Midbrain (tissue), 1 donor: ENCODE measurements at regions not wholly inside any gene's neighbourhood (a gene's known extent, or its start where the extent isn't known, plus 50 kb on each side); places are given as distances from the start of the nearest gene placed in this dataset.

Experiments used
- DNase-seq: peaks from one replicate; lab custom pipeline; 2025; lab: John Stamatoyannopoulos, UW

DNA sequence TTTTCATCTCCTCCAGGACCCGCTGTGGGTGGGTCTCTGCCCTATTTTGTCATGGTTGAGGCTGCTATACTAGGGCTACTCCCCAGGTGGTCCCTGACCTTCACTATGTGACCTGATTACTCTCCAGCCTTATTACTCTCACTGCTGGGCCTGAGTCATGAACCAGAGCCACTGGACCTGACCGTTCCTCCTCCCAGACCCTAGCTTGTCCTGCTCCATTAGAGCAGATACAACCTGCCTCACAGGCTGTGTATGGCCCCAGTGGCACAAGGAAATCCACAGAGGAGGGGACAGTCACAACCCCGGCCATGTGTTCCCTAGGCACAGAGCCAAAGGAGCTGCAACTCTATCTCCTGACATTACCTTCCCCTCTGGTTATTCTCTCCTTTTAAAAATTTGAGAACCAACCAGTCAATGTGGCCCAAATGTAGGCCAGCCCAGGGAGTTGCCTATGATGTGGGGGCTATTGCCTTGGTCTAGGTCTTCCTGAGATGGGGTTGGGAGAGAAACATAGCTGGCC lies 96.0 kb upstream of the FSTL4 start:
- no peak for DNase-seq

DNA sequence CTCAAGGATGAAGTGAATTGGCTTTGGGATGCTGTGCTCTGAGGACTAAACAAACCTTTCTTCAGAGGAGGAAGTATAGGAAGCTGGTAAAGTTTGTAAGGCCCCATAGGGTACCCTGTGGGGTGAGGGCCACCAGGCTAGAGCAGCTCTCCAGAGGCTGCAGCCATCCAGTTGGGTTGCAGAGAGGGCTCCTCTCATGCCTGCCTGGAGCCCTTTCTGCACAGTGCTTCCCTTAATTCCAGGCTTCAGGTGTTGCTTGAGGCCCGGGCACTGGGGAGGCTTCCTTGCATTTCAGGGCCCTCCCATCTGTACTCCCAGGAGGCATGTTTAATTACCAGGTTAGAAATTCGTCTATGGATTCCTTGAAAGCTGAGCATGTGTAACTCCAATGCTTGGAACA lies 95.3 kb upstream of the FSTL4 start:
- no peak for DNase-seq

DNA sequence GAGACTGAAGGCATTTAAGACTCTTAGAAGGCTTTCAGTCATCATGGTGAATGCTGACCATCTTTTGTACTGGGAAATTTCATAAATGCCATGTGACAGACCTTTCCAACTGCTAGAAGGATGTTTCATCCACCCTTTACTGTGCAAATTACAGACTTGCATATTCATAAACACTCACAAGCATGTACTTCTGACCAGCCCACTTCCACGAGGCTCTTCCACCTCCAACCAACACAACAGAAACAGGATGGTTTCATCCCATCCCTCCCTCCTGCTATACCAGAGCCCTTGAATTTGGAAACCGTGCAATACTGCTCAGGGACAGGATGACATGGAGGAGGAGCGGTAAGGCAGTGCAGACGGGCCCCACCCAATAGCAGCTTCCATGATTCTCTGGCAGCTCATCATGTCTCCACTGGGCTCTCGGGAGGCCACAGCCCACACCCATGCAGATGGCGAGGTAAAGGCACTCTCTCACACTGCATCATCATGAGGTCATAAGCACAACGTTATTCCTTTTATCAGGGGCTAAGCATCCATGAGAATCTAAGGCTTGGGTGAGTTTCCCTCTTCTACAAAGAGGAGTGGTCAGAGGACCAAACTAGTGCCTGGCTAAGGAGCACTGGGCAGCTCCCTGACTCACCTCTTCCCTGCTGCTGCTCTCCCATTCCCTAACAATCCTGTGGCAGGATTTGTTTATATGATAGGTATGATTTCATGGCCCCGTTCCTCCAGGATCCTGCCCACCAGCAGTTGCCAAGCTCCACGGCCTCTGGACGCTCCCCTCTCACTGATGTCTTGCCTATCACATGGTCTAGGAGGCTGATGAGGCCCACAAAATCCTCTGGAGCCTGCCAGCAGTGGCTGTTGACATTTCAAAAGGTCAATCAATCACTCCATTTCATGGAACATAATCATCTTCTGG lies 94.4 kb upstream of the FSTL4 start:
- no peak for DNase-seq

DNA sequence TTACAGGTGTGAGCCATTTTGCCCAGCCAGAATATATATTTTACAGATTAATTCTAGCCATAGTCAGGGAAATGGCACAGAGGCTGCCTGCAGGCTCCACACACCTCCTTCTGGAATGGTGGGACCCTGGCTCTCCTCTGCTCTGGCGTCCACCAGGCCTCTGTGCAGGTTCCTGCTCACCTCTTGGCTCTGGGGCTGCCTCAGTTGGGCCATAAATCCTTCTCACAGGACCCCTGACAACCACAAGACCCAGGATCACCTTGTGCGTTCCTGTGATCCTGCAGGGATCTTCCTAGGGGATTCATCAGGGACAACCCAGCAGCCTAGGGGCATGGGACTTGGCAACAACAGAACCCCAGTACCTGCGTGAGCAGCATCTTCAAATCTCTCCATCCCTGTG lies 93.0 kb upstream of the FSTL4 start:
- no peak for DNase-seq

DNA sequence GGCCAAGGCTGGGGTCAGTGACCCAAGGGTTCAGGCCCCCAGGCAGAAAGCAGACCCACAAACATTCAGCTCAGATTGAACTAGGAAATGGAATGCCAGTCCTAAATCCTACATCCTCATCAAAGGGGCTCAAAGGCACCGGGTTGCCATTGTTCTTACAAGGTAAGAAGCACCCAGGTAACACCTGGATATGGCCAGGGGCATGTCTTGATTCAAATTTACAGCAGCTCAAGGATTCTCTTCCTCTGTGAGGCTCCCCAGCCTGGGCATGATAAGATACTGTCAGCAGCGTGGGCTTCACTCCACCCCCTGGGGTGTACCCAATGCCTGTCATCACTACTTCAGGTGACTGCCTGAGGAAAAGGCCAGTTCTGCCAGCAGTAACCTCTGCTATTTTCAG lies 92.1 kb upstream of the FSTL4 start:
- DNase-seq: no peak

DNA sequence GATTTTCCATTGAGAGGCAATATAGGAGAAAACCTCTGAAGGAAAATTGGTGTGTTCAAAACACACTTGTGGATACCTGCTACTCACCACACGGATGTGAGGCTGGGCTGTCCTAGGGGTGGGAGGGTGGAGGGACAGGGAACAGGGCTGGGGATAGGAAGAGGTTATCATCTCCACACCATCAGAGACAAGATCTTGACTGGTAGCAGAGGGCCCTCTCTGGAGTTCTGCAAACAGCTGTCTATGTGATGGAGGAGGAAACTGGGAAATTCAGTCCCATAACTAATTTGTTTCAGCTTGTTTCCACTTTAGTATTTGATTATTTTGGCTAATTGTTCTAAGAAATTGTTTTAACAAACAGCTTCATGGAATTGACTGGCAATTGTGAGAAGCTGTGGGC lies 91.6 kb upstream of the FSTL4 start:
- no peak for DNase-seq

DNA sequence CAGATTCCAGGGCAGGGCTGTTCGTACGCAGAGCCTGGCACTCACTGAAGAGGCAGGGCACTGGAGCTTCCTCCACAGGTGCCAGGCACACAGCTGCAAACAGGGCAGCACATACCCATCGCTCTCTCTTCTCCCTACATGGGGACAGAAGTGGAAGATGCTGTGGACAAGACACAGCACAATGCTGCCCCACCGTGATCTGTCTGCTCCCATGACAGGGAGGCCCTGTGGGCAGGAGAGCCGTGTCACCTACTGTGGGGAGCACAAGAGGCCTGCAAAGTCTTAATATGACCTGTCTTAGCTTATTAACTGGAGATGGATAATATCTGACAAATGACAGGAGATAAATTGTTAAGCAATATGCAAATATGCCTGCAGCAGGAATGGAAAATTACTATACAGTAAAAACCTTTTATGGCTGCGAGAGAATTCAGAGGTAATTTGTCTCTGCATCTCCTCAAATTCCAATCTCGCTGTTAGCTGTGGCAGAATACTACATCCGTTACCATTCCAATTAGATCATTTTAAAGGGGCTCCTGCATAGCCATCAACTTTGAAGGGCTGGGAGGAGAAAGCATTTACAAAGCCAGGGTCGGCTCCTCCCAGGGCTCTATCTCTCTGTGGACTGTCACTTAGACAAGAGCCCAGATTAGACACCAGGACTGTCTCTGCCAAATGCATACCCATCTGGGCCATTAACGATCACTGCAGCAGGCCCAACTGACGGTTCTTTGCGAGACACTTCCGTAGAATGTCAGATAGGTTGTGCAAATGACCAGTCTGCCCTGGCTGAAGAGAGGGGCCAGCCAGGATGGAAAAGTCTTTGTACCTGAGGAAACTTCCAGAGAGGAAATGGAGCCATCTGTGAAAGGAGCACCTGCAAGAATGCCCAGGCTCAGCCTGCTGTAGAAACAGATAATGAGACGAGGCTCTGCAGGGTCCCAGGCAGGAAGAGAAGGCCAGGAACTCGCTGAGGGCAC lies 90.7 kb upstream of the FSTL4 start:
- DNase-seq: no peak

DNA sequence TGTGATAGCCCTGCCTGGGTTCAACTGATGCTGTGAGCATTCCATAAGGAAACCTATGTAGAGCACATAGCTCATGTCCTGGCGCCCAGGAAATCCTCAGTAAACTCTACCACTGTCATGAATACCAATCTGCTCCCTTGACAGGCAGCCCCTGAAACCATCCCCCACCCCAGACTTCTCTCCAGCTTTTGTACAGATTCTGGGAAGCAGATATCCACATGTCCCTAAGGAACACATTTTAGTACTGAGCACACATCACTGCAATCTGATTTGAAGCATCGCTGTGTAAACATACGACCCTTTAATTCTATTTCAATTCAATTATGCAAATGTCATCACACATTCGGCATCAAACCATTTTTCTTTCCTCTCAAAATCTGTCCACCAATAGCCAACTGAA lies 89.5 kb upstream of the FSTL4 start:
- DNase-seq: no peak

DNA sequence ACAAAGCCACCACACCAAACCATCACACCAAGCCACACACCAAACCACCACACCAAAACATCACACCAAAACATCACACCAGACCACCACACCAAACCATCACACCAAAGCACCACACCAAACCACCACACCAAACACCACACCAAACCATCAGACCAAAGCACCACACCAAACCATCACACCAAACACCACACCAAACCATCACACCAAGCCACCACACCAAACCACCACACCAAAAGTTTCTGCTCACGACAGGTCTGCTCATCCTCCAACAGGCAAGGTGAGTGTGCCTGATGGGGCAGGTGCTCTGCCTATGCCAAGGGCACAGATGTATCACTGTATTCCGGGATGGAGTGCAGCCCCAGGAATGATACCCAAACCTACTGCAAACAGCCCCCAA lies 87.9 kb upstream of the FSTL4 start:
- no peak for DNase-seq

DNA sequence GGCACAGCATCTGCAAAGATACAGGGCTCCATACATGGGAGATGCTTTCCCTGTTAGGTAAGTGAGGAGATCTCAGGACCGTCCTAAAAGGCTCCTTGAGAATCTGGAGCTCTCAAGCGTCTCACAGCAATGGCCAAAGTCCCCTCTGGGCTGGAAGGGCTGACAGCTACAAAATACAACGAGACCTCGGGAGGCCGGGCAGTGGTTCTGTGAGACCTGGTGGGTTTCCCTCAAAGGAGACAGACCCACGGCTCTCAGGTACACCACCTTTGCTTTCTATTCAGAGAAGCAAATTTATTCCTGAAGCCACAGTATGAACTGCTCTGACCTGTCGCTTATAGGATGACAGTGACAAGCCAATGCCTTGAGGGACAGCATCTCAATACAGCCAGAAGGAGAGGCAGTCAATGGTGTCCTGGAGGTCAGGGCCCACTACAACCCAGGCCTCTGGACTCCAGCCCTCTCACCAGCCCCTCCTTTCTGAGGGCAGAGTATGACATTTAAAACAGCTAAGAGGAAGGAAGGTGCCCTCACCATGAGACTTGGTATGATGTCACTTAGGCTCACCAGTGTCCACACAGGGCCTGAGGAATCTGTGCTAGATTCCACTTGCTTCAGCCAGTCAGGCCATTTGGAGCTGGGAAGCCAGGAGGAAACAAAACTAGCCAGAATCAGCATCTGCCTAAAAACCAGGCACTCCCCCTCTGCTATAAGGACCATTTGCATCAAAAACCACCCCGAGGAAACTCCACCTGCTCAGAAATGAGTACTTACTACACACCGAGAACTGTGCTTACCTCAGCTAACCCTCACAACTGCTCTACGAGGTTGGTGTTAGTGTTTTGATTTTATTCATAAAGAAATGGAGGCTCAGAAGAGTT lies 86.5 kb upstream of the FSTL4 start:
- no peak for DNase-seq

DNA sequence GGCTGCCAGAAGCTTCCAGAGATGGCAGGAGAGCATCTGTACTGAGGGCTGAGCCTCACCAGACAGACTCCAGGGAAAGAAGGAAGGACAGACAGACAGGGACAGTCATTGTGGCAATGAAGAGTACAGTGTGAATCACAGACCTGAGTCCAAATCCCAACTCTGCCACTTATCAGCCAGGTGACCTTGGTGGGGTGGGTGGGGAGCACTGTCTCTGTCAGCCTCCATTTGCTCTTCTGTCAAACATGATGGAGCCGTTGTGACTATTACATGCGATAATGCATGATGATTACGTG lies 85.9 kb upstream of the FSTL4 start:
- DNase-seq: no peak

DNA sequence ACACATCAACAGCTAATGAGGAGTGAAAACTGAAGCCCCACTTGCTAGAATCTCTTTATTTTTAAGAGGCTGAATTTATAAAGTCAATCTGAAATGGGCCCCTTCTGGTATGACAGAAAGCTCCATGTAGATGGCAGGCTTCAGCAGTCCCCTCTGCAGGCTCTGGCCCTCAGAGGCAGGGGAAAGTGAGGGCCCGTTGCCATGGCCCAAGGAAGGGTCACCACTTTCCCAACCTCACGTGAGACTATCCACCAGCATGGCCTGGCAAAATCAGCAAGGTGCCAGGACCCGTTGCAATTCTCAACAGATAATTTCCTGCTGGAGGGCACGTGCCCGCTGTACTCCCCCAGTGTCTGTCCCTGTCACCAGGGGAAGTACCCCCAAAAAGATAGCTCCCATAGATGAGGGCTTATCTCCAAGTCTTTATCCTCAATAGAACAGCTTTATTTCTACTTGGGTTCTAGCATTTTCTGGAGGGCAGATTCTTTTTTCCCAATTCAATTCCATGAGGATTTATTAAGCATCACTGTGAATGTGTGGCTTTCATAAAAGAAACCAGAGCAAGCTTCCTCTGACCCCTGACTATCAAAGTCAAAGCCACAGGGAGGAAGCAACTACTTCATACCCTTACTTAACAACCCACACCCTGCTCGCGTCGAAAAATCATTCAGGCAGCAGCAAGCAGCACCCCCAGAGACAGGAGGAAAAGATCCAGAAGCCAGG lies 85.4 kb upstream of the FSTL4 start:
- no peak for DNase-seq

DNA sequence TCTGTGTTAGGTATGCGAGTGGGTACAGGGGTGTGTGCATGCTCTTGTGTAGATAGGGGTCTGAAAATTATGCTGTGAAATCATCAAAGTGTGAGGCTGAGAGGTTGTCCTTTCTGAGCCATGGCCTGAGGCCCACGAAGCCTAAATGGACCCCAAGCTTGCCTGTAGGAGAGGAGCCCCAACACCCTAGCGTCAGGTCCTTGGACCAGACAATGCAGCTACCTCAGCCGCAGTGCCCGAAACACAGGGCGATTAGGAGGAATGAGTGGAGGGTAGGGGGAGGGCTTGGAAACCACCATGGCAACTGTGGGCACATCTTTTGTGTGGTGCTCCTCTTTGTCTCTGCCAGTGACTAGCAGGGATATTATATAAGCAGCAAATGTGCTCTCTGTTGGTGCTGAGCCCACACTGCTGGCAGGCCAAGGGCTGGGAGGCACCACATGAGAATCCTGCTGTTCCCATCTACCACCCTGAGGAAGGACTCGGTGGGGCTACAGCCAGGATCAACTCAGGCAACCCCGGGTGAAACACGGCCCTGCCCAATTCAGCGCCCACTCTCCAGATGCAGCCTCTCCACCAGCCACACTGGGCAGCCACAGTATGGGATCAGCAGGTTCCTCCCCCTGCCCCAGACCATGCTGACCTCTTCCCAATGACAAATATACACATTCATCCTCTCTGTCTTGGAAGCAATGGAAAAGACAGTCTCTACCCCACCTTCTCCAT lies 84.6 kb upstream of the FSTL4 start:
- DNase-seq: peak; percentile 34

DNA sequence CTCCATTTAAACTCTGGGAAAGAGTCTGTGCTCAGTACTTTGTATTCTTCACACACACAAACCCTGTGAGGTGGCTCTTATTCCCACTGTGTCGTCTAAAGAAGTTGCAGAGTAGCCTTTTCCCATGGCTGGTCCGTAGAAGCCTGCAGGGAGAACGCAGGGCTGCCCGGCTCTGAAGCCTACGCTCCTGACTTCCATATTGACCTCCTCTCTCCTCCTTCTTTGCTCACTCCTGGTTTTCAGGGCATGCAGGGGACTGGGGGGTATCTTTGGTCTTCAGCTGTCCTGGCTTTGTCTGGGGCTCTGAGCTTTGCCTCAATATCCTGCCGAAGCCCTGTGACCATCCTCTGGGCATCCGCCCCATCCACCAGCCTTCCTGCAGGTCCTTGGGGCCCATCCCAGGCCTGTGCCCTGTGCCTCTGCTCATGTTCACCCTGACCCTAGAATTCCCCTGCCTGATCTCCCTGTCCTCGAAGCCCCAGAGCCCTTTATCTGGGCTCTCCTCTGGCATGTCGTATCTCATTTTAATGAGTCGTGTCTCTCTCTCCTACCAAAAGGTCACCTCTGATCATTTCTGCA lies 83.8 kb upstream of the FSTL4 start:
- no peak for DNase-seq

DNA sequence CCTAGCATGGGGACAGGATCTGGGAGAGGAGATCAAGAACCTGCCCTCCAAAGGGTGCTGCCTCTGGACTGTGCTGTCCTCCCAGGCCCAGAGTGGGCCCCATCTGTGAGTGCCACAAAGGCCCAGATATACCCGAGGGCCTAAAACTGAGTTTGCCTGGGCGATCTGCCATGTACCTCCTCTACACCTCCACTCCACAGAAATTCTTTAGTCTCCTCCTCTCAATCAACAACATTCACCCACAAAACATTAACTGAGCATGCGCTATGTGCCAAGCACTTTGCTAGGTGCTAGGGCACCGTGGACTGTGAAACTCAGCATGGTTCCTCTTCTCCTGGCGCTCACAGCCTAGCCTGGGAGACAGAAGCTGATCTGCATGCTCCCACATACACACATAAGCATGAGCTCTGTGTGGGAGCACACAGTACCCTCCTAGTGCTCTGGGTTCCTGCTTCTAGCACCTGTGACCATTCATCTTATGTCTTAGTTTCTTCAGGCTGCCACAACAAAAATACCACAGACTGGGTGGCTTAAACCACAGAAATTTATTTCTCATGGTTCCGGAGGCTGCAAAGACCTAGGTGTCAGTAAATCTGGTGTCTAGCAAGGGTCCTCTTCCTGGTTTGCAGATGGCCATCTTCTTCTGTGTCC lies 82.0 kb upstream of the FSTL4 start:
- no peak for DNase-seq

DNA sequence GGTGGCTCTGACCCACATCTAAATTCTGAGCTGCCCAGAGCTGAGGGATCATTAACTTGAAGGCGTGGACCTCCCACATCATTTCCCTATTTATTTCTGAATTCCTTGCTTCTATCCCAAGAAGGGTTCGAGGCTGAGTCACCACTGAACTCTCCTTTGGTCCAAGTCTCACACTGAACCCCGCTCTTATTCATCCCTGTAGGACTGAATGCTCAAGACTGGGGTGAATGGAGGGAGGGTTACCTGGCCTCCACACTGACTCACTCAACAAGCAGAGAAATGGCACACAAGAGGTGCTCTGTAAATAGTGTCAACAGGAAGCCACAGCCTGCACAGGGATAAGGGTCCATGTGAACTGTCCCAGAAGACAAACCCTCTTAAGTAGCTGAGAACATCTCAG lies 79.1 kb upstream of the FSTL4 start:
- no peak for DNase-seq

DNA sequence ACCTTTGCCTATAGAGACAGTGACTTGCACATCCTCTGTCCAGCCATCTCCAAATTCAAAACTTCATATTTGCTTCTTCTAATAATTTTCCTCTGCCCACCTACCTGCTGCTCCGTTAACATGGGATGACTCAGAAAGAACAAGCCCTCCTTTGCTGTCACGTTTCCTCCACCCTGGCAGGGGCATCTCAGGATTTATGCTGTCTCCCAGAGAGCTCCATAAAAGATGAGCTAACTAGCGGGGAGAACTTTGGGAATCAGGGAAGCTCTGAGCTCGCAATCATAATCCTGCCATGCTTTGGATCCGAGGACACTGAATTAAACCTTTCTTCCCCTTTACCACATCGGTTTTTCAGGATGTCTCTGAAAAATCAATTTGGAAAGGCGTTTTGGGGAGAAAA lies 78.4 kb upstream of the FSTL4 start:
- no peak for DNase-seq

DNA sequence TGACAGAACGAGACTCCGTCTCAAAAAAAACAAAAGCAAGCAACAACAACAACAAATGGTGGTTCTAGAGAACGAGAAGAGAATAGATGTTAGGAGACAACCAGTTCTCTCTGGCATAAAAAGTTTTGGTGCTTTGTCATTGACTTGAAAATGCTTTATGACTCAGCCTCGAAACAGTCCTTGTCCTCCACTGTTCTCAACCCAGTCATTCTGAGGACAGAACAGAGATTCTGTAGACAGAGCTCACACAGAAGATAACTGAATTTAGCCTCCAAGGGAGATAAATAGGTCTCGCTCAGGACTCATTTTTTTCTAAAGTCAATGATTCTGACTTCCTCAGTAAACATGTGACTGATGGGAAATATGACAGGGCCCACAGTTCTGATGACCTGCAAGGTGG lies 76.0 kb upstream of the FSTL4 start:
- DNase-seq: no peak

DNA sequence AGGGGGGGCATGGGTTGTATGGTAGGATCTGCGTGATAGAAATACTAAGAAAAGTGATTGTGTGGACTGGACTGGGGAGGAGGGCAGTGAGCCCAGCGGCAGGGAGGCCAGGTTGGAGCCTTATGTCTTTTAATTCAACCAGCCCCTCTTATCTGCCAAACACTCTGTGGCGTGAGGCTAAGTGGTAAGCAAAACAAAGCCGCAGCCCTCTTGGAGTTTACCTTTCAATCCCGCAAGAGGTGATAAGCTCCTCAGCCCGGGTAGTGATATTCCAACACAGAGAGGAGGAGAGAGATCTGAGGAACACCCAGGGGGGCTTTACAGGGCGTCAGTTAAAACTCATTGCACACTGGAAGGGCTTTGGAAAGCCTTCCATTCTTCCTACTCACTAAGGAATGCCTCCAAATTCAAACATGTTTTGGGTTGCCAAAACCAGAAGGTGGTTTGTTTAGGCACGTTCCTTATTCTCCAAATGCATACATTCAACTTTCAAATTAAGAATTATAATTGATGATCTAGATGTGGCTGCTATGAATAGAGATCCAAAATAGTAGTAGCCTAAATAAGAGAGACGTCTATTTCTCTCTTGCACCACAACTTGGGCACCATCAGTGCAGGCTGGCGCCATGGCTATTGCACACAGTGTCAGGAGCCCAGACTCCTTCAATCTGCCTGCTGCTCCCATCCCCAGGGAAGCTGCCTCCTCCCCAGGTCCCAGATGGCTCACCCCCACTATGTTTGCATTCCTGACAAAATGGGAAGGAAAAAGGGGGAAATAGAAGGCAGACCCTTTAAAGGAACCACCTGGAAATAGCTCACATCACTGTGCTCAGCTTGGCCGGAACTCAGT lies 75.1 kb upstream of the FSTL4 start:
- no peak for DNase-seq
